B cell (primary cell): ENCODE measurements at regions not wholly inside any gene's neighbourhood (a gene's known extent, or its start where the extent isn't known, plus 50 kb on each side); places are given as distances from the start of the nearest gene placed in this dataset.

Source experiments
- ATAC-seq: fragments of 200-7000 bp; cut with Tn5 transposase; one replicate; pipeline ENCODE4 v1.10.0; 2021; ENCODE audit warnings: low read depth, mild to moderate bottlenecking, moderate number of reproducible peaks, moderate library complexity
- CTCF ChIA-PET: fragments of 350-600 bp; sonication (Branson Sonifier 250); formaldehyde crosslinking; loops from one replicate; lab custom pipeline; 2021; ENCODE audit warnings: antibody characterized with exemption, inconsistent platforms; lab: Charles Lee
- POLR2A ChIA-PET: fragments of 350-600 bp; sonication (Branson Sonifier 250); formaldehyde crosslinking; loops from one replicate; lab custom pipeline; 2021; ENCODE audit warnings: antibody characterized with exemption; lab: Charles Lee
- DNase-seq: peaks from one replicate; pipeline ENCODE4 v3.0.0; 2013
- H2AFZ ChIP-seq: 2 replicates; pipeline ENCODE4 v1.6.1; 2012; ENCODE audit warnings: mild to moderate bottlenecking, low read depth, low read length; ENCODE audit not compliant: insufficient read depth, poor library complexity, severe bottlenecking
- H3K27ac ChIP-seq, 2 donors: 1 replicate in 1 of 2; 2 replicates in 1 of 2; pipeline ENCODE4 v1.5.1; 2012 to 2013; ENCODE audit warnings: low read length in 2 of 2, mild to moderate bottlenecking in 2 of 2, moderate library complexity in 1 of 2
- H3K27me3 ChIP-seq, 4 experiments: fragments of 200-600 bp in 1 of 4; sonication (generic) in 1 of 4; replicated peaks in 1 of 4; 1 replicate in 2 of 4; 2 replicates in 2 of 4; pipeline versions ENCODE4 v1.6.1 to v1.7.0; 2013 to 2016; ENCODE audit warnings: low read length in 3 of 4, mild to moderate bottlenecking in 2 of 4, mixed read lengths in 1 of 4, moderate library complexity in 1 of 4; ENCODE audit not compliant: insufficient read depth in 4 of 4, control insufficient read depth in 3 of 4; ENCODE audit errors: control extremely low read depth in 1 of 4
- H3K36me3 ChIP-seq, 2 experiments: replicated peaks in 1 of 2; 1 replicate in 1 of 2; 2 replicates in 1 of 2; pipeline versions ENCODE4 v1.6.1 to v1.7.1; 2013; ENCODE audit warnings: low read length in 1 of 2; ENCODE audit not compliant: insufficient read depth in 2 of 2, control insufficient read depth in 1 of 2; ENCODE audit errors: control extremely low read depth in 1 of 2, extremely low read depth in 1 of 2
- H3K4me1 ChIP-seq, 2 donors: fragments of 200-600 bp in 1 of 2; sonication (generic) in 1 of 2; 1 replicate in 1 of 2; 2 replicates in 1 of 2; pipeline versions ENCODE4 v1.5.1 to v1.6.1; 2013 to 2017; ENCODE audit warnings: low read length in 2 of 2; ENCODE audit not compliant: control insufficient read depth in 2 of 2, insufficient read depth in 2 of 2
- H3K4me2 ChIP-seq: replicated peaks from 2 replicates; pipeline ENCODE3; 2012; ENCODE audit warnings: mild to moderate bottlenecking, low read depth, low read length; ENCODE audit not compliant: poor library complexity, severe bottlenecking
- H3K4me3 ChIP-seq, 5 experiments: fragments of 200-600 bp in 1 of 5; sonication (generic) in 1 of 5; 1 replicate in 3 of 5; 2 replicates in 2 of 5; pipeline versions ENCODE4 v1.5.1 to v1.7.0; 2011 to 2016; ENCODE audit warnings: low read length in 4 of 5, mild to moderate bottlenecking in 4 of 5, low read depth in 2 of 5, control low read depth in 1 of 5, moderate library complexity in 1 of 5; ENCODE audit not compliant: insufficient read depth in 1 of 5; ENCODE audit errors: control extremely low read depth in 1 of 5, extremely low read depth in 1 of 5
- H3K79me2 ChIP-seq: fragments of 200-600 bp; sonication (generic); one replicate; pipeline ENCODE4 v1.6.0; 2016; ENCODE audit warnings: low read length; ENCODE audit not compliant: control insufficient read depth, insufficient read depth
- H3K9ac ChIP-seq: fragments of 200-600 bp; sonication (generic); 2 replicates; pipeline ENCODE4 v1.6.1; 2017; ENCODE audit warnings: mild to moderate bottlenecking, low read length, moderate library complexity
- H3K9me3 ChIP-seq, 3 donors: one replicate each; pipeline versions ENCODE4 v1.6.1 to v1.7.1; 2013; ENCODE audit warnings: low read length in 2 of 3; ENCODE audit not compliant: control insufficient read depth in 2 of 3, insufficient read depth in 1 of 3; ENCODE audit errors: control extremely low read depth in 1 of 3
- H4K20me1 ChIP-seq: 2 replicates; pipeline ENCODE4 v1.6.0; 2012; ENCODE audit warnings: mild to moderate bottlenecking, low read length; ENCODE audit not compliant: insufficient read depth, control insufficient read depth, poor library complexity, severe bottlenecking
- H3K27ac Mint-ChIP-seq: one replicate; pipeline ENCODE4 v1.8.0; 2021; ENCODE audit warnings: mixed read lengths
- H3K27me3 Mint-ChIP-seq: one replicate; pipeline ENCODE4 v1.8.0; 2021; ENCODE audit warnings: mixed read lengths
- H3K4me1 Mint-ChIP-seq: one replicate; pipeline ENCODE4 v1.8.0; 2021; ENCODE audit warnings: mixed read lengths
- H3K4me3 Mint-ChIP-seq: one replicate; pipeline ENCODE4 v1.8.0; 2021; ENCODE audit warnings: mixed read lengths
- H3K9me3 Mint-ChIP-seq: one replicate; pipeline ENCODE4 v1.8.0; 2022; ENCODE audit warnings: mixed read lengths; ENCODE audit not compliant: insufficient read depth
- EZH2 ChIP-seq: IDR thresholded peaks from 2 replicates; pipeline ENCODE4 v1.6.1; 2012; ENCODE audit warnings: borderline replicate concordance, low read depth, mild to moderate bottlenecking, moderate library complexity, low read length; ENCODE audit not compliant: insufficient read depth, poor library complexity, severe bottlenecking
- WGBS: methylation state at CpG from one replicate; pipeline ENCODE4 v1.1.5; 2013; ENCODE audit warnings: missing lambda C conversion rate; ENCODE audit not compliant: insufficient coverage; 5-methylcytosine and 5-hydroxymethylcytosine counted together
- intact Hi-C: fragments of 100-400 bp; cut with micrococcal nuclease; formaldehyde crosslinking; loops from one replicate; pipeline ENCODE4 v1.10.0; 2022
- TF ChIP-seq, protein P1 (sequence below): fragments of 200-600 bp; IDR thresholded peaks from one replicate; pipeline ENCODE4 v1.8.0; 2022; ENCODE audit warnings: antibody characterized with exemption, mild to moderate bottlenecking

GRCh38 chr14:85428926-85429325 lies 101.0 kb upstream of the FLRT2 start:
- no peak overlapping the region for H3K27ac Mint-ChIP-seq
- no peaks in the 10 kb centered on the region for H3K79me2 ChIP-seq
- POLR2A ChIA-PET: no interaction called here
- ATAC-seq: no peak
- H3K27me3 Mint-ChIP-seq: no peaks in the 10 kb centered on the region
- H3K9ac ChIP-seq: no peak overlapping the region
- no peak overlapping the region for H2AFZ ChIP-seq
- TF ChIP-seq, protein P1, sequence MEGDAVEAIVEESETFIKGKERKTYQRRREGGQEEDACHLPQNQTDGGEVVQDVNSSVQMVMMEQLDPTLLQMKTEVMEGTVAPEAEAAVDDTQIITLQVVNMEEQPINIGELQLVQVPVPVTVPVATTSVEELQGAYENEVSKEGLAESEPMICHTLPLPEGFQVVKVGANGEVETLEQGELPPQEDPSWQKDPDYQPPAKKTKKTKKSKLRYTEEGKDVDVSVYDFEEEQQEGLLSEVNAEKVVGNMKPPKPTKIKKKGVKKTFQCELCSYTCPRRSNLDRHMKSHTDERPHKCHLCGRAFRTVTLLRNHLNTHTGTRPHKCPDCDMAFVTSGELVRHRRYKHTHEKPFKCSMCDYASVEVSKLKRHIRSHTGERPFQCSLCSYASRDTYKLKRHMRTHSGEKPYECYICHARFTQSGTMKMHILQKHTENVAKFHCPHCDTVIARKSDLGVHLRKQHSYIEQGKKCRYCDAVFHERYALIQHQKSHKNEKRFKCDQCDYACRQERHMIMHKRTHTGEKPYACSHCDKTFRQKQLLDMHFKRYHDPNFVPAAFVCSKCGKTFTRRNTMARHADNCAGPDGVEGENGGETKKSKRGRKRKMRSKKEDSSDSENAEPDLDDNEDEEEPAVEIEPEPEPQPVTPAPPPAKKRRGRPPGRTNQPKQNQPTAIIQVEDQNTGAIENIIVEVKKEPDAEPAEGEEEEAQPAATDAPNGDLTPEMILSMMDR: no peak
- TF ChIP-seq EZH2: no peak
- no peak for DNase-seq
- H3K4me1 ChIP-seq: no peaks in the 10 kb centered on the region
- no CpG with 5 or more reads among the region's 2 CpGs for WGBS
- no peak overlapping the region for H3K4me2 ChIP-seq
- H3K27me3 ChIP-seq: no peaks in the 10 kb centered on the region
- intact Hi-C loops: no loop called here
- H3K9me3 Mint-ChIP-seq: peaks cover 4% of the 10 kb centered on the region
- CTCF ChIA-PET: no interaction called here
- H3K9me3 ChIP-seq: peaks cover 0 to 7% (median 3%) of the 10 kb centered on the region in 3 donors
- no peaks in the 10 kb centered on the region for H4K20me1 ChIP-seq
- H3K36me3 ChIP-seq: no peaks in the 10 kb centered on the region
- H3K4me3 ChIP-seq: no peak overlapping the region
- H3K4me3 Mint-ChIP-seq: no peak overlapping the region
- no peak overlapping the region for H3K27ac ChIP-seq
- H3K4me1 Mint-ChIP-seq: no peaks in the 10 kb centered on the region

GRCh38 chr14:85437148-85437547 lies 92.8 kb upstream of the FLRT2 start:
- TF ChIP-seq EZH2: no peak
- TF ChIP-seq, protein P1: no peak
- Mint-ChIP-seq H3K27ac (no peak overlapping the region), H3K27me3 (no peaks in the 10 kb centered on the region), H3K4me1 (no peaks in the 10 kb centered on the region), H3K4me3 (no peak overlapping the region), H3K9me3 (peaks cover 5% of the 10 kb centered on the region)
- Histone ChIP-seq H3K9ac (no peak overlapping the region), H3K4me3 (no peak overlapping the region), H2AFZ (no peak overlapping the region), H3K4me2 (no peak overlapping the region), H3K9me3 (peaks cover 0 to 7% (median 0%) of the 10 kb centered on the region in 3 donors), H3K36me3 (no peaks in the 10 kb centered on the region), H3K4me1 (no peaks in the 10 kb centered on the region), H4K20me1 (no peaks in the 10 kb centered on the region), H3K27me3 (no peaks in the 10 kb centered on the region), H3K27ac (no peak overlapping the region), H3K79me2 (no peaks in the 10 kb centered on the region)
- ChIA-PET CTCF (no interaction called here), POLR2A (no interaction called here)
- intact Hi-C loops: no loop called here
- no peak for ATAC-seq
- WGBS: 80% methylated on average over 1 of the region's 1 CpG
- DNase-seq: no peak
